DMS 273 (cell line): ENCODE measurements at regions not wholly inside any gene's neighbourhood (a gene's known extent, or its start where the extent isn't known, plus 50 kb on each side); places are given as distances from the start of the nearest gene placed in this dataset.

Experiments used
- DNase-seq: peaks from one replicate; lab custom pipeline; 2025; ENCODE audit not compliant: unreplicated experiment; lab: John Stamatoyannopoulos, UW

- DNase-seq = no peak
These were observed 113.2 kb downstream of the HERPUD2 start for GRCh38 chr7:35581605-35582210.

GRCh38 chr7:35576031-35576573 is 118.8 kb downstream of the HERPUD2 start:
- no peak for DNase-seq

GRCh38 chr7:35571611-35572240 is 123.2 kb downstream of the HERPUD2 start:
- DNase-seq = no peak

GRCh38 chr7:35570937-35571336 is 124.0 kb downstream of the HERPUD2 start:
- DNase-seq = no peak

- peak; percentile 35 for DNase-seq
These were observed 129.0 kb downstream of the HERPUD2 start for GRCh38 chr7:35565927-35566326.

- DNase-seq = no peak
These were observed 136.1 kb downstream of the HERPUD2 start for GRCh38 chr7:35558841-35559240.

GRCh38 chr7:35556515-35557471 is 138.1 kb downstream of the HERPUD2 start:
- DNase-seq = no peak

- no peak for DNase-seq
These were observed 139.0 kb downstream of the HERPUD2 start for GRCh38 chr7:35555934-35556333.

GRCh38 chr7:35555386-35555785 is 139.5 kb downstream of the HERPUD2 start:
- no peak for DNase-seq

GRCh38 chr7:35553519-35553918 is 141.4 kb downstream of the HERPUD2 start:
- DNase-seq = no peak

GRCh38 chr7:35552691-35553090 is 142.2 kb downstream of the HERPUD2 start:
- no peak for DNase-seq

- DNase-seq = peak; percentile 18
These were observed 143.4 kb downstream of the HERPUD2 start for GRCh38 chr7:35551321-35552081.

GRCh38 chr7:35550831-35551230 is 144.1 kb downstream of the HERPUD2 start:
- no peak for DNase-seq

- no peak for DNase-seq
These were observed 145.2 kb downstream of the HERPUD2 start for GRCh38 chr7:35549781-35550180.

- no peak for DNase-seq
These were observed 146.6 kb downstream of the HERPUD2 start for GRCh38 chr7:35548291-35548690.

- no peak for DNase-seq
These were observed 148.1 kb downstream of the HERPUD2 start for GRCh38 chr7:35546691-35547429.

GRCh38 chr7:35545831-35546230 is 149.1 kb downstream of the HERPUD2 start:
- no peak for DNase-seq

GRCh38 chr7:35544028-35544742 is 150.8 kb downstream of the HERPUD2 start:
- no peak for DNase-seq
